HG02938 (cell line): ENCODE measurements at regions not wholly inside any gene's neighbourhood (a gene's known extent, or its start where the extent isn't known, plus 50 kb on each side); places are given as distances from the start of the nearest gene placed in this dataset.

Source experiments
- ATAC-seq: cut with Tn5 transposase; IDR thresholded peaks from one replicate; pipeline ENCODE4 v1.9.1; 2021; ENCODE audit warnings: mild to moderate bottlenecking, moderate library complexity; ENCODE audit not compliant: unreplicated experiment

DNA sequence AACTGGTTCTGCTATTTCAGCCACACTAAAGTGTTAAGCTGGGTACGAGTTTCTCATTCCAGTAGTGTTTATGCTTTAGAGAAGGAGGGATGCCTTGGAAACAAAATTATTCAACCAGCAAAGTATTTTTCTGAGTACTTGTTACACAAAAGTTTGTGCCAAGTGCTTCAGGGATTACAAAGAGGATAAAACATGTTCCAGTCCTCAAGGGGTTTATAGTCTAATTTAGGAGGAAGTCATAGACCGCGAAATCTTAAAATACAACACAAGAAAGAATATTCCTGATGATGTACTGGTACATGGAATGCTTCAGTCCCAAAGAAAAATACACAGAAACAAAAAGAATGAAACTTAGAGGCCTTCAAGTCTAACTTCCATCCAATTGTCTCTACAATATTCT is 85.4 kb upstream of the NR4A3 start:
- no peak for ATAC-seq

DNA sequence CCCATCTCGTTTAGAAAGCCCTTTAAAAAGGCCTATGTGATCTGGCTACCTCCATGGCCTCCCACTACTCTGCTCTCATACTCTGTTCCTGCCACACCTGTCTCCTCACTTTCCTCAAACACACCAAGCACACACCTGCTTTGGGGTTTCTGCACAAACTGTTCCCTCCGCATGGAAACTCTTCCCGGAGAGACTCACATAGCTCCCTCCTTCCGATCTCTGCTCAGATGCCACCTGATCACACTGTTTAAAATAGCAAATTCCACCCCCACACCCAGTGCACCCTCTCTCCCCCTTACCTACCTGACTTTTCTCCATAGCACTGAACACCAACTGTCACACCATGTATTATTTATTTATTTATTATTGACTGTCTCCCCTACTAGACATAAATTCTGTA is 84.0 kb upstream of the NR4A3 start:
- ATAC-seq: no peak

DNA sequence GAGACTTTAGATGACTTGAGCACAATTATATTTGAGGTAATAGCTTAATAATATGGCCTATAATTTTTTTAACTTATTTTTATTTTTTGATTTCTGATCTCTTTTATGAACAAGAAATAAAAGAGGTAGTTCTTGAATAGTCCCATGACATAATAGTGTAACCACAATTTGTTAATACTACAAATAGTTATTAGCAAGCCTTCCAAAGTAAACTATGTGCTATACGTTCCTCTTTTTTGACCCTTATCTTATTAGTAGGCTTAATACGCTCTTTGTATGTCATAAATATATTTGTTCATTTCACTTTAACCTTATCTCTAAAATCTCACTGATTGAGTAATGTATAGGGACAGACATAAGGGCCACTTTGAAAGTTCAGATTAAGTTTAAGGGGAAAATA is 78.7 kb upstream of the NR4A3 start:
- ATAC-seq: no peak

DNA sequence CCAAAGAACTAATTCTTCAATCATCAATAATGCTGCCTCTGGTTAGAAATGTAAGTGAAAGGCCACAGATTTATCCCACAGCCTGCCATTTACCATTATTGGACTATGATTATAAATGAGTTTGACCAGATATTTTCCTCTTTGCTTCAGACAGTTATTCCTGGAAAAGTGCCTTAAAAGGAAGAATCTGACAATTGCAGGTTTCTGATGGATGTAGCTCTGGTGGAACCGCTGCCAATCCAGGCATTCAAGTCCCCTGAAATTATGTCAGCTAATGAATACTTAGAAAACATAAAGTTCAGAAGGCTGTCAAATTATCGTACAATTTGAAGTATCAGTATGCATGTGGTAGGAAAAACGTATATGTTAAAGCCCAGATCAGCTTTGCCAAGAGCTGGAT is 78.2 kb upstream of the NR4A3 start:
- ATAC-seq: no peak

DNA sequence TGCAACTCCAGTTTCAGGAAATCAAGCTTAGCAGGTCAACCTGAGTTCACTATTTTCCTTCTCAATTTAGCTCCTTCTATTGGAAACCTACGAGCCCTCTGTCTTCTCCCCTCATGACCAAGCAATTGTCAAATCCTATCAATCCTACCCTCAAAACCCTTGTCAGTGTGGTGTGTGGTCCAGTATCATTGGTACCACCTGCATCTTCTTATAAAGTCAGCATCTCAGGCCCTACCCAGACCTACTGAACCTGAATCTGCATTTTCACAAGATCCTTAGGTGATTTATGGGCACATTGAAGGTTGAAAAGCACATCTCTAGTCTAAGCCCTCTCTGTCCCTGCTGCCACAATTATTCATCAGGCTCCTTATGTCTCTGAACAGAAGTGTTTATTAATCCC is 77.6 kb upstream of the NR4A3 start:
- ATAC-seq: no peak

DNA sequence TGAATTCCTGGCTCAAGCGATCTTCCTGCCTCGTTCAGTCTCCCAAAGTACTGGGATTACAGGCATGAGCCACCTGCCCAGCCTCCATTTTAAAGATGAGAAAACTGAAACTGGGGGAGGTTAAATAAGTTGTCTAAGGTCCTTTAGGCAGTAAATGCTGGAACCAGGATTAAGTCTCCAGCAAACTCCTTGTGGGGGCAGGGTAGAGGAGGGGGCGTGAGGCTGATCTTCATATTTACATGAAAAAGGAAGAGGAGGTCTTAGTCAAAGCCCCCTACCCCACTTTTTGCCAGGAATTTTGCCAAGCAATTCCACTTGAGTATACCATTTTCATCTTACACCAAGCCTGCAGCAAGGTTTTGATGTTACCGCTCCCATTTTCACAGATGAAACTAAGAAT is 76.6 kb upstream of the NR4A3 start:
- ATAC-seq: no peak

DNA sequence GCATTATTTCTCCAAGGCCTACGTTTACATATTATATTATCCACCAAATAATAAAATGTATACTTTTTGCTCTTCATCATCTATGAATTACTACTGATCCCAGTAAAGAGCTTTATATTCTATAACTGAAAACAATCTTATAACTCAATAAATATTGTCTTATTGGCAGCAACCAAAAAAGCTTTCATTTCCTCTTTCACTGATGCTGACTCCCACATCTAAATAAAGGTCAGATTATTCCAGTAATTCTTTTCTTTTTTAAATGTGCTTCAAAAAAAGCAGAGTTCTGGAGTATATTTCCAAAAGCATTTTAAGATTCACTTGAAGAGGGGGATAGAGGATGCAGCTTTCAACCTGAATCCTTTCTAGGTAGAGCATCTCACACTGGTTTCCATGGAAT is 75.3 kb upstream of the NR4A3 start:
- no peak for ATAC-seq

DNA sequence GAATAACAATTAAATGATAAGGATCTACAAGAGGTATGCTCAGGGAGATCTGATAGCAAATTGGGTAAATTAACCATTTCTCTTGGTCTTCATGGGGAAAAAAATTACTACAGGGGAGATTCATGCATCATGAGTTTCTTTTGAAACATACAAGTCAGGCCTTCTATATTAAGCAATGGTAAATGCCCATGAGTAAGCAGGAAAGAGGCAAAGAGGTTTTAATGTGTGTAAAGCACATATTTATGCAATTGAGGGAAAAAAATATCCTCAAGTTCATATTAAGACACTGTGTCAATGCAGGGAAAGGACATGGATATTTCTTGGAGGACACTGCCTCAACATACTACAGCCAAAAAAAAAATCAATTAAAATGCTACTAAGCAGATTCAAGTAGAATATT is 73.4 kb upstream of the NR4A3 start:
- no peak for ATAC-seq

DNA sequence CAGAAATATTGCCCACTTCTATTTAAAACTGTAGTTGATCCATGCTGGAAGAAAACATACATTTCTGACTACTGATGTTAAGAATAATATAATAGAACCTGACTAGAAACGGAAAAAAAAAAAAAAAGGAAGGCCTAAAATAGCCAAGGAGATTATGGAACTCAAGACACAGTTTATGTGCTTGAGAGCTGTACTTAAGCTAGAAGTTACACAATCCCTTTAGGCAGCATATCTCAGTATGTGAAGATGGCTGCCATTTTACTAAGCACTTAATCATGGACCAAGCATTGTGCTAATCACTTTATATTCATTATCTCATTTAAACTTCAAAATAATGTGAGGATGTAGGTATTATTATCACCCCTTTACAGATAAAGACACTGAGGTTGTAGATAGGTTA is 73.0 kb upstream of the NR4A3 start:
- ATAC-seq: no peak

DNA sequence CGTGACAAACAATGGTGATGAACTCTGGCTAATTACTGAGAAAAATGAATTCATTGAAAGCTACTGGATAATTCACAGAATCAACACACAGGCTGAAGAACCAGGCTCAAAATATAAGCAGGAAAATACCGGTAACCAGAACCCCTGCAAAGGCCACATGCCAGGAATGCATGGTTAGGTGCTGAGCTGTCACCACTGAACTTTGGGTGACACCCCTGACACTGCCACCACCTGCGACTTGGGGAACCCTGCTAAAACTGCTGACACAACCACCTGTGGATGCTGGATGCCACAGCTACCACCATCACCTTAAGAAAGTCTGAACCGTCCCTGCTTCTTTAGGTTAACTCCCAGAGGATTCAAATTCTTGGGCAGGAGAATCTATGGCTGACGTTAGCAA is 72.0 kb upstream of the NR4A3 start:
- no peak for ATAC-seq

DNA sequence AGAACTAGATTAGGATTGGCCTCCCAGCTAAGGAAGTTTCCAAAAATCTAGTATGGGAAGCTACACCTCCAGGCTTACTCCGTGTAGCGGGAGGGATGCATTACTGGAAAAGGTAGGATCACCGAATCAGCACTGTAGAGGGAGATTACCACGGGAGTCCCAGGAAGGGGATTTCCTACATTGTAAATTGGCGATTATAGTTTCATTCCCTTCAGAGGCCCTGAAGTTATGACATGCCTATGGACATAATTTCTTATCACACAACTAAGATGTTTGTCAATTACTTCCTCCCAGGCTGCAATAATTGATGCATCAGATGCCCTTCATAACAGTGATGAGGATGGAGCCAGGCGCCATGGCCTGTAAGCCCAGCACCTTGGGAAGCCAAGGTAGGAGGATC is 71.2 kb upstream of the NR4A3 start:
- ATAC-seq: no peak

DNA sequence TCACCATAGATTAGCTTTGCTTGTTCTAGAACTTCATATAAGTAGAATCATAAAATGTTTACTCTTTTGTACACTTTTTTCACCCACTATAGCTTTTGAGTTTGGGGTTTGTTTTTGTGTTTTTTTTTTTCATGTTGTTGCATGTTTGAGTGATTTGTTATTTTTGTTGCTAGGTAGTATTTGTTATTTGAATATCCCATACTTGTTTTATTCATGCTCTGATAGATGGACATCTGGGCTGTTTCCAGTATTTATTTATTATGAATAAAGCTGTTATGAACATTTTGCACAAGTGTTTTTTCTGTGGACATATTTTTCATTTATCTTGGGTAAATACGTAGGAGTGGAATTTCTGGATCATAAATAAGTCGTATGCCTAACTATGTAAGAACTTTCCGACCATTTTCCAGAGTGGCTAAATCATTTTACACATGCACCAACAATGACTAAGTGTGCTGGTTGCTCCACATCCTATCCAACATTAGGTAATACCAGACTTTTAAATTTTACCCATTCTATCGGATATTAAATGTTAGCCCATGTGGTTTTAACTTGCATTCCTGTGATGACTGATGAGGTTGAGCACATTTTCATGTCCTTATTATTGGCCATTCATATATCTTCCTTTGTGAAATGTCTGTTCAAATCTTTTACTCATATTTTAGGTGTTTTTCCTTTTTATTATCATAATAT is 69.1 kb upstream of the NR4A3 start:
- no peak for ATAC-seq

DNA sequence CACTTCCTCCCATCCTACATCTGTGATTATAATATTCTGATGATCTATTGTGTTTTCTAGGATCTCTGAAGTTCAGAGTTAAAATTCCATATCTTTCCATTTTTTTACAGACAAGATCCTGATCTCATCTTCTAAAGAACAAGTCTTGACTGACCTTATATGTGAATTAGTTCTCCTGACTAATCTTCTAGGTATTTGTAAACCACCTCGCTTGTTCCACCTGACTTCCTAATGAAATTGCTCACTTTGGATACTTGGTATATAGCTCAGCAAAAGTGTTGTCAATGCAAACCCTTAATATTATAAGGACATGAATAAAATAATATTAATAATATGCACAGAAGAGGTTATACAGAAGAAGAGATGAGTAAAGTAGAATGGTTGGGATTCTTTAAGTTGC is 68.2 kb upstream of the NR4A3 start:
- no peak for ATAC-seq

DNA sequence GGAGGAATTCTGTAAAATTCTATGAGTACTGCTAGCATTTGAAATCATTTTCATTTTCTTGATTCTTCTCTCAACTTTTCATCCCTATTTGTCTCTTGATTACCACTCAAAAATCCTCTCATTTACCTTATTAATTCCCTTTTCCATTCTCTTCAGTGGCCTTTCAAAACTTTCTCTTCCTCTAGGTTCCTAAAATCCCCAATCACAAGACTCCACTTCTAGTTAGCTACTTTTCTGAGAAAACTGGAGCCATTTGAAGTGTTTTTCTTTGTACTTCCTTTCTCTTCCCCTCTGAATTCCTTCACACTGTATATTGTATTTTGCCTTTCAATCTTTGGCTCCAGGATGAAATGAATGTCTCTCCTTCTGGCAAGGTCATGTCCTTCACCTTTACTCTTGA is 61.3 kb upstream of the NR4A3 start:
- ATAC-seq: no peak

DNA sequence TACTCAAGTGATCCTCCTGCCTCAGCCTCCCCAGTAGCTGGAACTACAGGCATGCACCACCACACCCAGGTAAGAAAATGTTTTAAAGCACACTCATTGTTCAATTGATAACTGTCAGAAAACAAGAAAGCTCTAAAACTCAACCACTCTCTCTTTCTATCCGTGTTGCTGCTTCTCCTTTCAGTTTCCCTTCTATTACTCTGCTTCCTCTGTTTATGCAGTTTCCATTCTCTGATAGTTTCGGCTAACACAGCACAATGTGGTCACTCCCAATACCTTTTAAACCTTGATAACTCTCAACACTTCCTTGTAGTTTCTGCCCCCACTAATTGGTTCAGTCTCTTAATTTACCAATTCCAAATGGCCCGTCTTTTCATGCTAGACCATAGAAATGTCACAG is 59.2 kb upstream of the NR4A3 start:
- peak; percentile 100 for ATAC-seq
